AG10803 (cell line): ENCODE measurements at regions not wholly inside any gene's neighbourhood (a gene's known extent, or its start where the extent isn't known, plus 50 kb on each side); places are given as distances from the start of the nearest gene placed in this dataset.
"Not testable (repeated sequence)": the region's sequence is repeated elsewhere in the genome, so short reads cannot be mapped to it uniquely, and the experiment has no call there.

Experiments used
- DNase-seq: peaks from one replicate; pipeline ENCODE4 v3.0.0; 2010; ENCODE audit warnings: low read depth
- H3K4me3 ChIP-seq: 2 replicates; pipeline ENCODE4 v1.5.1; 2011; ENCODE audit warnings: mild to moderate bottlenecking, low read length, control low read depth
- CTCF ChIP-seq: conservative IDR thresholded peaks from 2 replicates; pipeline ENCODE4 v1.5.1; 2011; ENCODE audit warnings: mild to moderate bottlenecking, low read length, control low read depth, inconsistent platforms

GRCh38 chr10:35827783-35828182, 185.7 kb upstream of the FZD8 start:
- no peak for DNase-seq
- no peak for TF ChIP-seq CTCF
- no peak overlapping the region for H3K4me3 ChIP-seq

GRCh38 chr10:35824704-35825103, 182.6 kb upstream of the FZD8 start:
- TF ChIP-seq CTCF = no peak
- no peak for DNase-seq
- H3K4me3 ChIP-seq = no peak overlapping the region

GRCh38 chr10:35822316-35822715, 180.2 kb upstream of the FZD8 start:
- no peak overlapping the region for H3K4me3 ChIP-seq
- peak; percentile 50 for TF ChIP-seq CTCF
- DNase-seq = peak; percentile 82

- no peak for DNase-seq
- no peak overlapping the region for H3K4me3 ChIP-seq
- no peak for TF ChIP-seq CTCF
These were observed 179.3 kb upstream of the FZD8 start for GRCh38 chr10:35821339-35821911.

- H3K4me3 ChIP-seq = no peak overlapping the region
- no peak for TF ChIP-seq CTCF
- DNase-seq = no peak
These were observed 177.6 kb upstream of the FZD8 start for GRCh38 chr10:35819736-35820135.

GRCh38 chr10:35819011-35819410, 176.9 kb upstream of the FZD8 start:
- no peak for TF ChIP-seq CTCF
- no peak for DNase-seq

GRCh38 chr10:35817109-35817508, 175.0 kb upstream of the FZD8 start:
- H3K4me3 ChIP-seq, DNase-seq: not testable (repeated sequence)

More at GRCh38 chr10:35819011-35819410, 176.9 kb upstream of the FZD8 start:
- H3K4me3 ChIP-seq = no peak overlapping the region

- no peak for TF ChIP-seq CTCF
- DNase-seq = no peak
- H3K4me3 ChIP-seq = no peak overlapping the region
These were observed 171.1 kb upstream of the FZD8 start for GRCh38 chr10:35813219-35813618.
